22Rv1 (cell line): ENCODE measurements at regions not wholly inside any gene's neighbourhood (a gene's known extent, or its start where the extent isn't known, plus 50 kb on each side); places are given as distances from the start of the nearest gene placed in this dataset.

Experiments used
- CTCF ChIP-seq: fragments of 450-650 bp; IDR thresholded peaks from 2 replicates; pipeline ENCODE4 v1.5.1; 2017; ENCODE audit warnings: mild to moderate bottlenecking
- ZFX ChIP-seq: fragments of 450-650 bp; IDR thresholded peaks from 2 replicates; pipeline ENCODE4 v1.6.1; 2017; ENCODE audit warnings: antibody characterized with exemption, borderline replicate concordance

DNA sequence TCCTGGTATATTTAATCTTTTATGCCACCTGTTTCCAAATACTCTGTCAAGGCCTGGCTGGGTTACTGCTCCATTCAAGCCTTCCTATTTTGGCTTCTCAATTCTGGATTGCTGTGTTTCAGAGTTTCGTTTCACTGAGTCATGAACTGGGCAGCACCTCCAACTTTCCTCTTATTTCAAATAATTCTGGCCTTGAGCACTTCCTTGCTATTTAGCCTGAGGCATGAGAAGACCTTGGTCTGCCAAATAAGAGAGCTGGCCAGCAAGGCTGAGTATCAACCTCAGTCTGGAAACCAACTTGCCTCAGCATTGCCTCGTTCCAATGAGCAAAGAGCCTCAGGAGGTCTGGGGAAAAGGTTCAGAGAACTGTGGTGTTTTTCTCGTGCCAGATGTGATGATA, 66.6 kb downstream of the TNFAIP3 start:
- TF ChIP-seq CTCF (no peak), ZFX (no peak)
